SK-N-SH (cell line): ENCODE measurements at regions not wholly inside any gene's neighbourhood (a gene's known extent, or its start where the extent isn't known, plus 50 kb on each side); places are given as distances from the start of the nearest gene placed in this dataset.

Experiments
- CTCF ChIA-PET: fragments of 300-600, 350-600 bp; formaldehyde crosslinking; extraction: SDS; loops from one replicate; lab custom pipeline; 2021; lab: Yijun Ruan, JAX
- POLR2A ChIA-PET: fragments of 350-600 bp; sonication (Branson Sonifier 250); formaldehyde crosslinking; extraction: SDS; loops from one replicate; lab custom pipeline; 2020; ENCODE audit warnings: antibody characterized with exemption, inconsistent platforms; lab: Yijun Ruan, JAX
- DNase-seq: peaks from one replicate; pipeline ENCODE4 v3.0.0; 2012
- H2AFZ ChIP-seq: fragments of 200-600 bp; sonication (generic); 2 replicates; pipeline ENCODE4 v1.8.1; 2016; ENCODE audit warnings: antibody characterized with exemption, mild to moderate bottlenecking, low read depth
- H3F3A ChIP-seq: fragments of 200-600 bp; sonication (generic); replicated peaks from 2 replicates; pipeline ENCODE3; 2016; ENCODE audit warnings: antibody characterized with exemption, mild to moderate bottlenecking; ENCODE audit not compliant: insufficient read depth
- H3K27ac ChIP-seq, 2 experiments: fragments of 200-500 bp in 1 of 2; fragments of 200-600 bp in 1 of 2; sonication (Bioruptor generic) in 1 of 2; sonication (generic), shearing (Covaris generic) in 1 of 2; 2 replicates each; pipeline versions ENCODE4 v1.5.1 to v1.6.1; 2014 to 2016; ENCODE audit warnings: low read depth in 2 of 2, inconsistent platforms in 1 of 2, low read length in 1 of 2, mild to moderate bottlenecking in 1 of 2, mixed read lengths in 1 of 2
- H3K27me3 ChIP-seq: fragments of 200-600 bp; sonication (generic), shearing (Covaris generic); 2 replicates; pipeline ENCODE4 v1.6.1; 2016; ENCODE audit warnings: mixed run types; ENCODE audit not compliant: insufficient read depth
- H3K36me3 ChIP-seq, 2 experiments: fragments of 200-500 bp in 1 of 2; fragments of 200-600 bp in 1 of 2; sonication (Bioruptor generic) in 1 of 2; sonication (generic) in 1 of 2; replicated peaks in 1 of 2; 2 replicates each; pipeline versions ENCODE3 to v1.5.1; 2014 to 2016; ENCODE audit warnings: low read length in 1 of 2, mild to moderate bottlenecking in 1 of 2; ENCODE audit not compliant: insufficient read depth in 2 of 2, control insufficient read depth in 1 of 2
- H3K4me1 ChIP-seq, 2 experiments: fragments of 200-500 bp in 1 of 2; fragments of 200-600 bp in 1 of 2; sonication (Bioruptor generic) in 1 of 2; sonication (generic), shearing (Covaris generic) in 1 of 2; 2 replicates each; pipeline versions ENCODE4 v1.5.1 to v1.6.1; 2014 to 2016; ENCODE audit warnings: low read depth in 1 of 2, low read length in 1 of 2, mixed run types in 1 of 2; ENCODE audit not compliant: insufficient read depth in 2 of 2, control insufficient read depth in 1 of 2
- H3K4me2 ChIP-seq: fragments of 200-600 bp; sonication (generic), shearing (Covaris generic); 2 replicates; pipeline ENCODE4 v1.6.1; 2017; ENCODE audit warnings: mixed run types
- H3K4me3 ChIP-seq, 2 experiments: fragments of 200-500 bp in 1 of 2; fragments of 200-600 bp in 1 of 2; sonication (Bioruptor generic) in 1 of 2; sonication (generic), shearing (Covaris generic) in 1 of 2; 2 replicates each; pipeline versions ENCODE4 v1.5.1 to v1.8.1; 2014 to 2016; ENCODE audit warnings: low read depth in 2 of 2, inconsistent platforms in 1 of 2, low read length in 1 of 2, mild to moderate bottlenecking in 1 of 2, mixed read lengths in 1 of 2, moderate library complexity in 1 of 2
- H3K79me2 ChIP-seq: fragments of 200-600 bp; sonication (generic); 2 replicates; pipeline ENCODE4 v1.8.1; 2017; ENCODE audit warnings: mild to moderate bottlenecking; ENCODE audit not compliant: insufficient read depth
- H3K9ac ChIP-seq: fragments of 200-600 bp; sonication (generic); 2 replicates; pipeline ENCODE4 v1.6.1; 2017; ENCODE audit warnings: mixed run types
- H3K9me2 ChIP-seq: fragments of 200-600 bp; sonication (generic); 2 replicates; pipeline ENCODE4 v1.6.1; 2017; ENCODE audit warnings: mixed run types
- H3K9me3 ChIP-seq: fragments of 200-600 bp; sonication (generic); 2 replicates; pipeline ENCODE4 v1.6.1; 2017; ENCODE audit warnings: mixed run types, mild to moderate bottlenecking, moderate library complexity
- H4K20me1 ChIP-seq: fragments of 200-600 bp; sonication (generic); 2 replicates; pipeline ENCODE4 v1.6.1; 2017; ENCODE audit warnings: mild to moderate bottlenecking, mixed run types; ENCODE audit not compliant: insufficient read depth
- ELF1 ChIP-seq: IDR thresholded peaks from 2 replicates; pipeline ENCODE4 v1.4.0; 2012
- EZH2phosphoT487 ChIP-seq: fragments of 200-600 bp; sonication (generic); IDR thresholded peaks from 2 replicates; pipeline ENCODE4 v1.6.1; 2017; ENCODE audit warnings: low read depth, mixed run types, mild to moderate bottlenecking, antibody characterized with exemption, moderate library complexity, borderline replicate concordance
- FOSL2 ChIP-seq: IDR thresholded peaks from 2 replicates; pipeline ENCODE4 v1.4.0; 2012; ENCODE audit warnings: low read depth, mild to moderate bottlenecking, moderate library complexity, borderline replicate concordance
- FOXJ3 ChIP-seq: sonication (generic); formaldehyde crosslinking; IDR thresholded peaks from 2 replicates; pipeline ENCODE4 v1.5.1; 2020; ENCODE audit warnings: mild to moderate bottlenecking, missing genetic modification reagents
- GATA2 ChIP-seq: sonication (generic); formaldehyde crosslinking; IDR thresholded peaks from 2 replicates; pipeline ENCODE4 v1.5.0; 2020; ENCODE audit warnings: mild to moderate bottlenecking, missing genetic modification reagents
- MXI1 ChIP-seq: IDR thresholded peaks from 2 replicates; pipeline ENCODE4 v1.6.1; 2012; ENCODE audit warnings: mild to moderate bottlenecking, low read depth, low read length, improper control_type of control experiment
- NFIC ChIP-seq: IDR thresholded peaks from 2 replicates; pipeline ENCODE4 v1.4.0; 2012; ENCODE audit warnings: borderline replicate concordance
- RAD21 ChIP-seq: IDR thresholded peaks from 2 replicates; pipeline ENCODE4 v1.6.1; 2012; ENCODE audit warnings: mild to moderate bottlenecking, low read length
- RCOR1 ChIP-seq: fragments of 150-350 bp; IDR thresholded peaks from 2 replicates; pipeline ENCODE4 v1.6.1; 2017; ENCODE audit warnings: antibody characterized with exemption, low read length
- TAF1 ChIP-seq: IDR thresholded peaks from 2 replicates; pipeline ENCODE4 v1.6.1; 2012; ENCODE audit warnings: low read depth, mild to moderate bottlenecking, low read length, moderate library complexity, borderline replicate concordance
- TEAD4 ChIP-seq: IDR thresholded peaks from 2 replicates; pipeline ENCODE4 v1.4.0; 2012; ENCODE audit warnings: mild to moderate bottlenecking, borderline replicate concordance; ENCODE audit not compliant: insufficient read depth
- YY1 ChIP-seq: IDR thresholded peaks from 2 replicates; pipeline ENCODE4 v1.4.0; 2012; ENCODE audit warnings: low read depth, mild to moderate bottlenecking
- WGBS: methylation state at CpG from one replicate; pipeline ENCODE4 v1.1.6; 2017; ENCODE audit warnings: low lambda C conversion rate; 5-methylcytosine and 5-hydroxymethylcytosine counted together
- TF ChIP-seq, protein P1 (sequence below): IDR thresholded peaks from 2 replicates; pipeline ENCODE4 v1.6.1; 2012; ENCODE audit warnings: mild to moderate bottlenecking, low read depth, low read length, moderate library complexity
- TF ChIP-seq, protein P2 (sequence below): fragments of 200-600 bp; sonication (generic); IDR thresholded peaks from 2 replicates; pipeline ENCODE4 v1.6.1; 2017; ENCODE audit warnings: antibody characterized with exemption, mild to moderate bottlenecking, moderate library complexity
- TF ChIP-seq, protein P3 (sequence below): fragments of 150-350 bp; IDR thresholded peaks from 2 replicates; pipeline ENCODE4 v1.6.1; 2017; ENCODE audit warnings: antibody characterized with exemption, low read length, low read depth, borderline replicate concordance

- H3K9me2 ChIP-seq: no peaks in the 10 kb centered on the region
- H3K4me3 ChIP-seq: no peak overlapping the region
- no peak for DNase-seq
- H3K36me3 ChIP-seq: no peaks in the 10 kb centered on the region
- CTCF ChIA-PET: interaction anchor here (1.1 kb wide), 1 partner anchor 510 kb away, joined by 4 read pairs; no protein-coding TSS in a partner anchor
- WGBS: 75% methylated on average over 2 of the region's 2 CpGs
- H3K79me2 ChIP-seq: no peaks in the 10 kb centered on the region
- POLR2A ChIA-PET: no interaction called here
- no peaks in the 10 kb centered on the region for H3F3A ChIP-seq
- TF ChIP-seq, protein P1, sequence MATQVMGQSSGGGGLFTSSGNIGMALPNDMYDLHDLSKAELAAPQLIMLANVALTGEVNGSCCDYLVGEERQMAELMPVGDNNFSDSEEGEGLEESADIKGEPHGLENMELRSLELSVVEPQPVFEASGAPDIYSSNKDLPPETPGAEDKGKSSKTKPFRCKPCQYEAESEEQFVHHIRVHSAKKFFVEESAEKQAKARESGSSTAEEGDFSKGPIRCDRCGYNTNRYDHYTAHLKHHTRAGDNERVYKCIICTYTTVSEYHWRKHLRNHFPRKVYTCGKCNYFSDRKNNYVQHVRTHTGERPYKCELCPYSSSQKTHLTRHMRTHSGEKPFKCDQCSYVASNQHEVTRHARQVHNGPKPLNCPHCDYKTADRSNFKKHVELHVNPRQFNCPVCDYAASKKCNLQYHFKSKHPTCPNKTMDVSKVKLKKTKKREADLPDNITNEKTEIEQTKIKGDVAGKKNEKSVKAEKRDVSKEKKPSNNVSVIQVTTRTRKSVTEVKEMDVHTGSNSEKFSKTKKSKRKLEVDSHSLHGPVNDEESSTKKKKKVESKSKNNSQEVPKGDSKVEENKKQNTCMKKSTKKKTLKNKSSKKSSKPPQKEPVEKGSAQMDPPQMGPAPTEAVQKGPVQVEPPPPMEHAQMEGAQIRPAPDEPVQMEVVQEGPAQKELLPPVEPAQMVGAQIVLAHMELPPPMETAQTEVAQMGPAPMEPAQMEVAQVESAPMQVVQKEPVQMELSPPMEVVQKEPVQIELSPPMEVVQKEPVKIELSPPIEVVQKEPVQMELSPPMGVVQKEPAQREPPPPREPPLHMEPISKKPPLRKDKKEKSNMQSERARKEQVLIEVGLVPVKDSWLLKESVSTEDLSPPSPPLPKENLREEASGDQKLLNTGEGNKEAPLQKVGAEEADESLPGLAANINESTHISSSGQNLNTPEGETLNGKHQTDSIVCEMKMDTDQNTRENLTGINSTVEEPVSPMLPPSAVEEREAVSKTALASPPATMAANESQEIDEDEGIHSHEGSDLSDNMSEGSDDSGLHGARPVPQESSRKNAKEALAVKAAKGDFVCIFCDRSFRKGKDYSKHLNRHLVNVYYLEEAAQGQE: no peak
- no peak for TF ChIP-seq FOSL2
- no peak for TF ChIP-seq ELF1
- TF ChIP-seq GATA2 (CRISPR knock-in tag): no peak
- no peak for TF ChIP-seq FOXJ3 (CRISPR knock-in tag)
- no peak for TF ChIP-seq NFIC
- TF ChIP-seq, protein P2, sequence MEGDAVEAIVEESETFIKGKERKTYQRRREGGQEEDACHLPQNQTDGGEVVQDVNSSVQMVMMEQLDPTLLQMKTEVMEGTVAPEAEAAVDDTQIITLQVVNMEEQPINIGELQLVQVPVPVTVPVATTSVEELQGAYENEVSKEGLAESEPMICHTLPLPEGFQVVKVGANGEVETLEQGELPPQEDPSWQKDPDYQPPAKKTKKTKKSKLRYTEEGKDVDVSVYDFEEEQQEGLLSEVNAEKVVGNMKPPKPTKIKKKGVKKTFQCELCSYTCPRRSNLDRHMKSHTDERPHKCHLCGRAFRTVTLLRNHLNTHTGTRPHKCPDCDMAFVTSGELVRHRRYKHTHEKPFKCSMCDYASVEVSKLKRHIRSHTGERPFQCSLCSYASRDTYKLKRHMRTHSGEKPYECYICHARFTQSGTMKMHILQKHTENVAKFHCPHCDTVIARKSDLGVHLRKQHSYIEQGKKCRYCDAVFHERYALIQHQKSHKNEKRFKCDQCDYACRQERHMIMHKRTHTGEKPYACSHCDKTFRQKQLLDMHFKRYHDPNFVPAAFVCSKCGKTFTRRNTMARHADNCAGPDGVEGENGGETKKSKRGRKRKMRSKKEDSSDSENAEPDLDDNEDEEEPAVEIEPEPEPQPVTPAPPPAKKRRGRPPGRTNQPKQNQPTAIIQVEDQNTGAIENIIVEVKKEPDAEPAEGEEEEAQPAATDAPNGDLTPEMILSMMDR: no peak
- TF ChIP-seq TAF1: no peak
- TF ChIP-seq RAD21: no peak
- TF ChIP-seq, protein P3, sequence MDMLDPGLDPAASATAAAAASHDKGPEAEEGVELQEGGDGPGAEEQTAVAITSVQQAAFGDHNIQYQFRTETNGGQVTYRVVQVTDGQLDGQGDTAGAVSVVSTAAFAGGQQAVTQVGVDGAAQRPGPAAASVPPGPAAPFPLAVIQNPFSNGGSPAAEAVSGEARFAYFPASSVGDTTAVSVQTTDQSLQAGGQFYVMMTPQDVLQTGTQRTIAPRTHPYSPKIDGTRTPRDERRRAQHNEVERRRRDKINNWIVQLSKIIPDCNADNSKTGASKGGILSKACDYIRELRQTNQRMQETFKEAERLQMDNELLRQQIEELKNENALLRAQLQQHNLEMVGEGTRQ: no peak
- no peak for TF ChIP-seq RCOR1
- TF ChIP-seq YY1: no peak
- no peak for TF ChIP-seq EZH2phosphoT487
- no peak for TF ChIP-seq MXI1
- no peak for TF ChIP-seq TEAD4
- H3K9ac ChIP-seq: no peak overlapping the region
- no peak overlapping the region for H3K4me2 ChIP-seq
- no peaks in the 10 kb centered on the region; a peak in 1 of 4 replicates for H3K4me1 ChIP-seq
- H3K27me3 ChIP-seq: no peaks in the 10 kb centered on the region
- no peak overlapping the region for H3K27ac ChIP-seq
- H3K9me3 ChIP-seq: no peaks in the 10 kb centered on the region
- H4K20me1 ChIP-seq: no peaks in the 10 kb centered on the region
- H2AFZ ChIP-seq: no peak overlapping the region
Observed at GRCh38 chr12:42992826-42993225, 403.3 kb upstream of the PRICKLE1 start.
